ENCODE measurements at regions not wholly inside any gene's neighbourhood (a gene's known extent, or its start where the extent isn't known, plus 50 kb on each side); places are given as distances from the start of the nearest gene placed in this dataset.

DNA sequence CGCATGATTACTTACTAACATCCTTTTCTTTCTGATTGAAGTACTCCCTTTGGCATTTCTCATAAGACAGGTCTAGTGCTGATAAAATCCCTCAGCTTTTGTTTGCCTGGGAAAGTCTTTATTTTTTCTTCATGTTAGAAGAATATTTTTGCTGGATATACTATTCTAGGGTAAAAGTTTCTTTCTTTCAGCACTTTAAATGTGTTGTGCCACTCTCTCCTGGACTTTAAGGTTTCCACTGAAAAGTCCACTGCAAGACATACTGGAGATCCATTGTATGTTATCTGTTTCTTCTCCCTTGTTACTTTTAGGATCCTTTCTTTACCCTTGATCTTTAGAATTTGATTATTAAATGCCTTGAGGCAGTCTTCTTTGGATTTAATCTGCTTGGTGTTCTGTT is 796.7 kb downstream of the UQCRFS1 start:
- Mint-ChIP-seq H3K27me3 (no peaks in the 10 kb centered on the region), H3K9me3 (no peaks in the 10 kb centered on the region), H3K4me1 (ENCODE audit: low read depth) (no peaks in the 10 kb centered on the region), H3K4me3 (no peak overlapping the region), H3K36me3 (ENCODE audit: low read depth) (no peaks in the 10 kb centered on the region), H3K27ac (no peak overlapping the region)
- DNase-seq (no peak), ATAC-seq (no peak)
- TF ChIP-seq, protein P1, sequence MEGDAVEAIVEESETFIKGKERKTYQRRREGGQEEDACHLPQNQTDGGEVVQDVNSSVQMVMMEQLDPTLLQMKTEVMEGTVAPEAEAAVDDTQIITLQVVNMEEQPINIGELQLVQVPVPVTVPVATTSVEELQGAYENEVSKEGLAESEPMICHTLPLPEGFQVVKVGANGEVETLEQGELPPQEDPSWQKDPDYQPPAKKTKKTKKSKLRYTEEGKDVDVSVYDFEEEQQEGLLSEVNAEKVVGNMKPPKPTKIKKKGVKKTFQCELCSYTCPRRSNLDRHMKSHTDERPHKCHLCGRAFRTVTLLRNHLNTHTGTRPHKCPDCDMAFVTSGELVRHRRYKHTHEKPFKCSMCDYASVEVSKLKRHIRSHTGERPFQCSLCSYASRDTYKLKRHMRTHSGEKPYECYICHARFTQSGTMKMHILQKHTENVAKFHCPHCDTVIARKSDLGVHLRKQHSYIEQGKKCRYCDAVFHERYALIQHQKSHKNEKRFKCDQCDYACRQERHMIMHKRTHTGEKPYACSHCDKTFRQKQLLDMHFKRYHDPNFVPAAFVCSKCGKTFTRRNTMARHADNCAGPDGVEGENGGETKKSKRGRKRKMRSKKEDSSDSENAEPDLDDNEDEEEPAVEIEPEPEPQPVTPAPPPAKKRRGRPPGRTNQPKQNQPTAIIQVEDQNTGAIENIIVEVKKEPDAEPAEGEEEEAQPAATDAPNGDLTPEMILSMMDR (IDR thresholded peaks at IDR 0.05) = no peak
- POLR2A ChIA-PET = no interaction called here
- intact Hi-C loops (cut with micrococcal nuclease) = no loop called here
- CTCF ChIA-PET = no interaction called here

DNA sequence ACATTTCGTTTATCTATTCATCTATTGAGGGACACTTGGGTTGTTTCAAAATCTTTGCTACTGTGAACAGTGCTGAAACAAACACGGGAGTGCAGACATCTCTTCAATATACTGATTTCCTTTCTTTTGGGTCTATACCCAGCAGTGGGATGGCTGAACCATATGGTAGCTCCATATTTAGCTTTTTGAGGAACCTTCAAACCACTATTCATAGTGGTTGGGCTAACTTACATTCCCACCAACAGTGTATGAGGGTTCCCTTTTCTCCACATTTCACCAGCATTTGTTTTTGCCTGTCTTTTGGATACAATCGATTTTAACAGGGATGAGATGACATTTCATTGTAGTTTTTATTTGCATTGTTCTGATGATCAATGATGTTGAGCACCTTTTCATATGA is 798.2 kb downstream of the UQCRFS1 start:
- no peak for ATAC-seq
- POLR2A ChIA-PET = no interaction called here
- no peaks in the 10 kb centered on the region for H3K36me3 Mint-ChIP-seq (ENCODE audit: low read depth)
- H3K27ac Mint-ChIP-seq = no peak overlapping the region
- DNase-seq = no peak
- no peaks in the 10 kb centered on the region for H3K27me3 Mint-ChIP-seq
- no peaks in the 10 kb centered on the region for H3K9me3 Mint-ChIP-seq
- no peaks in the 10 kb centered on the region for H3K4me1 Mint-ChIP-seq (ENCODE audit: low read depth)
- H3K4me3 Mint-ChIP-seq = no peak overlapping the region
- CTCF ChIA-PET = no interaction called here
- TF ChIP-seq, protein P1 (IDR thresholded peaks at IDR 0.05) = no peak
- intact Hi-C loops (cut with micrococcal nuclease) = no loop called here

DNA sequence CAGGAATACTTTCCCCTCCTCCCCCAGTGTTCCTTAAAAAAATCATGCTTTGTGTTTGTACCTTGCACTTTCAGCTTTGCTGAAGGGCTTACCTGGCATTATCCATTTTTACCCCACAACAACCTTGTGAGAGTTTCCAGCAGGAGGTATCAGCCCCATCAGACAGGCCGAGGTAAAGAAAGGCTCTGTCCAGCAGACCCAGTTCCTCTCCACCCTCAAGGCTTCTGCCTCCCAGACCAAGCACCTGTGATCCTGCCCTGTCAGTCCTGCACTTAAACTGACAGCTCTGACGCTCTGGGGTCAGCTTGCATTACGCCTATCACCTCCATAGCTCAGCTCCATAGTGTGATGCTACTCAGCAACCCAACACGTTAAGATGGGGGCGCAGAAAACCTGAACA is 803.1 kb downstream of the UQCRFS1 start:
- POLR2A ChIA-PET = no interaction called here
- Mint-ChIP-seq H3K4me1 (ENCODE audit: low read depth) (peaks cover 6% of the 10 kb centered on the region), H3K27ac (no peak overlapping the region), H3K27me3 (no peaks in the 10 kb centered on the region), H3K4me3 (no peak overlapping the region), H3K36me3 (ENCODE audit: low read depth) (no peaks in the 10 kb centered on the region), H3K9me3 (no peaks in the 10 kb centered on the region)
- intact Hi-C loops (cut with micrococcal nuclease) = no loop called here
- TF ChIP-seq, protein P1 (IDR thresholded peaks at IDR 0.05) = no peak
- CTCF ChIA-PET = no interaction called here
- no peak for DNase-seq
- ATAC-seq = no peak

DNA sequence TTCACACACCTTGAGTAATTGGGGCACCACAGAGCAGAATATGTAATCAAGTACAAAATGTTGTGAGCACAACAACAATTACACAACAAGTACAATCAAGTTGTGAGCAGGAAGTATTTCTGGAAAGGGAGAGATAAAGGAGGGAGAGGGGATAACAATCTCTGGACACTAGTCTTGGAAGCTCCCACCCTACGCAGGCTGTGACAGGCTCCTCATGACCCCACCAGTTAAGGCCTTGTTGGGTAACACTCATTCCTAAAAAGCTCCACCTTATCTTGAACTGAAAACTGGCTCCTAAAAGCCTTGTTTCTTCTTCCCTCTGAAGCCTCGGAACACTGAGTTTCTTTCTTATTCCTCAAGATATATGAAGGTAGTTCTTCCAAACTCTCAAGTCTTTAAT is 806.0 kb downstream of the UQCRFS1 start:
- H3K36me3 Mint-ChIP-seq (ENCODE audit: low read depth) = no peaks in the 10 kb centered on the region
- peaks cover 6% of the 10 kb centered on the region for H3K4me1 Mint-ChIP-seq (ENCODE audit: low read depth)
- ChIA-PET CTCF (no interaction called here), POLR2A (no interaction called here)
- H3K9me3 Mint-ChIP-seq = no peaks in the 10 kb centered on the region
- intact Hi-C loops (cut with micrococcal nuclease) = no loop called here
- ATAC-seq (no peak), DNase-seq (no peak)
- no peak overlapping the region for H3K4me3 Mint-ChIP-seq
- H3K27me3 Mint-ChIP-seq = peaks cover 4% of the 10 kb centered on the region
- TF ChIP-seq, protein P1 (IDR thresholded peaks at IDR 0.05) = no peak
- no peak overlapping the region for H3K27ac Mint-ChIP-seq

DNA sequence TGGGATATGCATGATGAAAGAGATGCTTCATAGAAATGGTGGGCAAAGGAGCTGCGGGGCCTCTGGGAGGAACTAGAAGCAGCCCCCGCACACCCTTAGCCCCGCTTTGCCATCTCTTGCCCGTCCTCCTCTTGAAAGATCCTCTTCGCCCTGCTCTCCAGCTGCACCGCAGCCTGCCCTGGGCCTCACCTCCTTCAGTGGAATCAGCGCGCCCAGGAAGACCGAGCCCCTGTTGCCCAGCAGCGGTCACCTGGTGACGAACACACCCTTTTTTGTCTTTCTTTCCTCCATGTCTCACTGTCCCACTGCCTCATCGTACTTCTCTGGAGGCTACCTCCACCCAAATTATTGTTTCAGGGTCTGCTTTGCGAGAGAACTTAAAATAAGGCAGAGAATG is 807.6 kb downstream of the UQCRFS1 start:
- Mint-ChIP-seq H3K27ac (no peak overlapping the region), H3K4me3 (no peak overlapping the region), H3K9me3 (no peaks in the 10 kb centered on the region), H3K36me3 (ENCODE audit: low read depth) (no peaks in the 10 kb centered on the region), H3K4me1 (ENCODE audit: low read depth) (peaks cover 6% of the 10 kb centered on the region), H3K27me3 (peaks cover 4% of the 10 kb centered on the region)
- intact Hi-C loops (cut with micrococcal nuclease) = no loop called here
- TF ChIP-seq, protein P1 (IDR thresholded peaks at IDR 0.05) = no peak
- CTCF ChIA-PET = no interaction called here
- ATAC-seq = no peak
- POLR2A ChIA-PET = no interaction called here
- no peak for DNase-seq

Data from activated CD8-positive, alpha-beta T cell treated with anti-CD3 and anti-CD28 coated beads for 36 hours (primary cell).